ENCODE measurements at regions not wholly inside any gene's neighbourhood (a gene's known extent, or its start where the extent isn't known, plus 50 kb on each side); places are given as distances from the start of the nearest gene placed in this dataset.

DNA sequence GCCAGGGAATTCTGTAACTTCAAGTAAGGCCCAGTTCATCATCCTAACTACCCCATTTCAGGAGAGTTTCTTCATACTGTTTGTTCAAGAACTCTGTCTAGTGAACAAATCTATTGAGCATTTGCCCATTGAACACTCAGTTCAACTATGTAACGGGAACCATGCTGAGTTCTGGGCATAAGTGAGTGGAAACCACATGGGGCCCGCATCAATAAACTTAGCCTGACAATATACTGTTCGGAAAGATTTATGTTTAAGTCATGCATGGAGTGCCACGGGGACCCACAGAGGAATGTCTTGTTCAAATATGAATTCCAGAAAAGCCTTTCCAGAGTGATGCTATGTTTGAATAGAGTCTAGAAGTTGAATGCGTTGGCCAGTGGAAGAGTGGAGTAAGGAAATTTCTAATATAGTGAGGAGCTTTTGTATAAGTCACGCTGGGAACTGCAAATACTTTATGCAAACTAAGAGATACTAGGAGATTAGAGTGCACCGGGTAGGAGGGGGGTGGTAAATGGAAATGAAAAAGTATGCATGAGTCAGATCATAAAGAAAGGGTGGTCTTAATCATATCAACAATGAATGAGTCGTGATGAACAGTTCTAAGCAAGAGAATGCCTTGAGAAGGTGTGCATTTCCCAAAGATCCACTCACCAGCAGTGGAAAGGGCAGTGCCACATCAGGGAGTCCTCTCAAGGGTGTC is 279.8 kb downstream of the VPS13C start:
- DNase-seq (no peak), ATAC-seq (ENCODE audit: low read depth) (no peak)
- H3K4me3 ChIP-seq (ENCODE audit: insufficient read depth, low read depth, low read length), result no peak overlapping the region
- no peak overlapping the region for H3K4ac ChIP-seq (ENCODE audit: low read depth, low read length)
- H3K9ac ChIP-seq (ENCODE audit: low read depth, low read length), result no peak overlapping the region
- no peaks in the 10 kb centered on the region for H4K20me1 ChIP-seq (ENCODE audit: insufficient read depth, low read length)
- no peak overlapping the region for H2BK120ac ChIP-seq (ENCODE audit: low read depth, low read length)
- H3K27me3 ChIP-seq (ENCODE audit: control insufficient read depth, insufficient read depth, low read length), result no peaks in the 10 kb centered on the region; the same call in 1 of the 2 replicates
- dilution Hi-C loops (cut with HindIII; ENCODE audit: low sequenced_read_pairs, unreplicated experiment) (no loop called here), intact Hi-C loops (cut with micrococcal nuclease) (no loop called here), in situ Hi-C loops (cut with MboI; ENCODE audit: low sequenced_read_pairs) (no loop called here)
- no peak overlapping the region for H3K4me2 ChIP-seq (ENCODE audit: low read depth, low read length)
- no peaks in the 10 kb centered on the region for H3K4me1 ChIP-seq (ENCODE audit: control insufficient read depth, insufficient read depth, low read length)
- no peaks in the 10 kb centered on the region for H3K36me3 ChIP-seq (ENCODE audit: control insufficient read depth, insufficient read depth, low read length)
- H4K8ac ChIP-seq (ENCODE audit: low read depth in 2 of 2, low read length in 2 of 2), result no peak overlapping the region
- TF ChIP-seq MAFK (IDR thresholded peaks at IDR 0.05; ENCODE audit: low read depth, low read length) (no peak), CEBPB (IDR thresholded peaks at IDR 0.05; ENCODE audit: low read depth, low read length) (no peak), MXI1 (IDR thresholded peaks at IDR 0.05; ENCODE audit: borderline replicate concordance, low read depth, low read length) (no peak), RFX5 (IDR thresholded peaks at IDR 0.05; ENCODE audit: low read depth, low read length) (no peak), FOS (IDR thresholded peaks at IDR 0.05; ENCODE audit: low read depth, low read length) (no peak), NFE2L2 (IDR thresholded peaks at IDR 0.05; ENCODE audit: low read depth, low read length) (no peak), RAD21 (IDR thresholded peaks at IDR 0.05; ENCODE audit: low read length) (no peak), RCOR1 (IDR thresholded peaks at IDR 0.05; ENCODE audit: insufficient replicate concordance, low read length) (no peak), MAZ (IDR thresholded peaks at IDR 0.05; ENCODE audit: borderline replicate concordance, low read depth, low read length) (no peak), SMC3 (IDR thresholded peaks at IDR 0.05; ENCODE audit: low read depth, low read length) (no peak), CHD1 (IDR thresholded peaks at IDR 0.05; ENCODE audit: low read depth, low read length) (no peak), POLR2A (IDR thresholded peaks at IDR 0.05; ENCODE audit: low read depth, low read length) (no peak), BHLHE40 (IDR thresholded peaks at IDR 0.05; ENCODE audit: low read depth, low read length) (no peak)
- TF ChIP-seq, protein P1, sequence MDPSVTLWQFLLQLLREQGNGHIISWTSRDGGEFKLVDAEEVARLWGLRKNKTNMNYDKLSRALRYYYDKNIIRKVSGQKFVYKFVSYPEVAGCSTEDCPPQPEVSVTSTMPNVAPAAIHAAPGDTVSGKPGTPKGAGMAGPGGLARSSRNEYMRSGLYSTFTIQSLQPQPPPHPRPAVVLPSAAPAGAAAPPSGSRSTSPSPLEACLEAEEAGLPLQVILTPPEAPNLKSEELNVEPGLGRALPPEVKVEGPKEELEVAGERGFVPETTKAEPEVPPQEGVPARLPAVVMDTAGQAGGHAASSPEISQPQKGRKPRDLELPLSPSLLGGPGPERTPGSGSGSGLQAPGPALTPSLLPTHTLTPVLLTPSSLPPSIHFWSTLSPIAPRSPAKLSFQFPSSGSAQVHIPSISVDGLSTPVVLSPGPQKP (IDR thresholded peaks at IDR 0.05; ENCODE audit: borderline replicate concordance, low read depth, low read length), result no peak
- TF ChIP-seq, protein P2, sequence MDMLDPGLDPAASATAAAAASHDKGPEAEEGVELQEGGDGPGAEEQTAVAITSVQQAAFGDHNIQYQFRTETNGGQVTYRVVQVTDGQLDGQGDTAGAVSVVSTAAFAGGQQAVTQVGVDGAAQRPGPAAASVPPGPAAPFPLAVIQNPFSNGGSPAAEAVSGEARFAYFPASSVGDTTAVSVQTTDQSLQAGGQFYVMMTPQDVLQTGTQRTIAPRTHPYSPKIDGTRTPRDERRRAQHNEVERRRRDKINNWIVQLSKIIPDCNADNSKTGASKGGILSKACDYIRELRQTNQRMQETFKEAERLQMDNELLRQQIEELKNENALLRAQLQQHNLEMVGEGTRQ (IDR thresholded peaks at IDR 0.05; ENCODE audit: low read depth, low read length), result no peak
- TF ChIP-seq, protein P3, sequence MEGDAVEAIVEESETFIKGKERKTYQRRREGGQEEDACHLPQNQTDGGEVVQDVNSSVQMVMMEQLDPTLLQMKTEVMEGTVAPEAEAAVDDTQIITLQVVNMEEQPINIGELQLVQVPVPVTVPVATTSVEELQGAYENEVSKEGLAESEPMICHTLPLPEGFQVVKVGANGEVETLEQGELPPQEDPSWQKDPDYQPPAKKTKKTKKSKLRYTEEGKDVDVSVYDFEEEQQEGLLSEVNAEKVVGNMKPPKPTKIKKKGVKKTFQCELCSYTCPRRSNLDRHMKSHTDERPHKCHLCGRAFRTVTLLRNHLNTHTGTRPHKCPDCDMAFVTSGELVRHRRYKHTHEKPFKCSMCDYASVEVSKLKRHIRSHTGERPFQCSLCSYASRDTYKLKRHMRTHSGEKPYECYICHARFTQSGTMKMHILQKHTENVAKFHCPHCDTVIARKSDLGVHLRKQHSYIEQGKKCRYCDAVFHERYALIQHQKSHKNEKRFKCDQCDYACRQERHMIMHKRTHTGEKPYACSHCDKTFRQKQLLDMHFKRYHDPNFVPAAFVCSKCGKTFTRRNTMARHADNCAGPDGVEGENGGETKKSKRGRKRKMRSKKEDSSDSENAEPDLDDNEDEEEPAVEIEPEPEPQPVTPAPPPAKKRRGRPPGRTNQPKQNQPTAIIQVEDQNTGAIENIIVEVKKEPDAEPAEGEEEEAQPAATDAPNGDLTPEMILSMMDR (conservative IDR thresholded peaks at IDR 0.05; ENCODE audit: low read depth, low read length), result no peak
- no peaks in the 10 kb centered on the region for H3K9me3 ChIP-seq (ENCODE audit: control insufficient read depth, insufficient read depth, low read length)
- no peak overlapping the region for H3K23ac ChIP-seq (ENCODE audit: low read depth, low read length)
- no TSS peak for BruUV-seq (replicated peaks)
- H3K56ac ChIP-seq (ENCODE audit: extremely low read depth, insufficient read depth, low read length), result no peak overlapping the region
- H3K27ac ChIP-seq (ENCODE audit: insufficient read depth, low read length), result no peak overlapping the region
- H2BK5ac ChIP-seq (ENCODE audit: low read depth, low read length, poor library complexity, severe bottlenecking), result no peak overlapping the region
- ChIA-PET POLR2A (ENCODE audit: unreplicated experiment) (no interaction called here), CTCF (no interaction called here)
- H3K79me1 ChIP-seq (ENCODE audit: low read depth in 1 of 2, low read length in 2 of 2), result no peaks in the 10 kb centered on the region
- no peak overlapping the region for H2AK5ac ChIP-seq (ENCODE audit: low read depth, low read length)
- no peaks in the 10 kb centered on the region for H3K9me1 ChIP-seq (ENCODE audit: insufficient read depth, low read length)
- H2BK15ac ChIP-seq (ENCODE audit: low read depth, low read length), result no peak overlapping the region
- no peak overlapping the region for H4K91ac ChIP-seq (ENCODE audit: insufficient read depth, low read depth, low read length)
- H3K14ac ChIP-seq (replicated peaks; ENCODE audit: low read depth, low read length), result no peak overlapping the region
- H4K5ac ChIP-seq (ENCODE audit: low read depth, low read length), result no peak overlapping the region
- 74% methylated on average over 2 of the region's 8 CpGs; no CpG with 5 or more reads in 1 of the 2 experiments for WGBS, 2 experiments (ENCODE audit: extremely low coverage in 2 of 2, insufficient read length in 1 of 2)
- H2AFZ ChIP-seq (replicated peaks; ENCODE audit: low read length, poor library complexity), result no peak overlapping the region
- no peak overlapping the region for H2BK20ac ChIP-seq (ENCODE audit: low read depth, low read length)
- H3K18ac ChIP-seq (ENCODE audit: low read depth, low read length), result no peak overlapping the region
- H2AK9ac ChIP-seq (replicated peaks; ENCODE audit: low read depth, low read length, poor library complexity), result no peak overlapping the region
